ENCODE measurements at regions not wholly inside any gene's neighbourhood (a gene's known extent, or its start where the extent isn't known, plus 50 kb on each side); places are given as distances from the start of the nearest gene placed in this dataset.

- TF ChIP-seq CTCF (IDR thresholded peaks at IDR 0.05; ENCODE audit: control insufficient read depth, extremely low read depth, insufficient read depth), result no peak
- no peak overlapping the region for H3K4me3 ChIP-seq (ENCODE audit: low read depth, low read length)
- DNase-seq (ENCODE audit: low read depth), result no peak
Measured at GRCh38 chr1:38221006-38221649, 174.5 kb upstream of the POU3F1 start.

GRCh38 chr1:38217316-38217715 is 170.7 kb upstream of the POU3F1 start:
- DNase-seq (ENCODE audit: low read depth), result no peak
- TF ChIP-seq CTCF (IDR thresholded peaks at IDR 0.05; ENCODE audit: control insufficient read depth, extremely low read depth, insufficient read depth), result no peak
- no peak overlapping the region for H3K4me3 ChIP-seq (ENCODE audit: low read depth, low read length)

- no peak overlapping the region for H3K4me3 ChIP-seq (ENCODE audit: low read depth, low read length)
- no peak for TF ChIP-seq CTCF (IDR thresholded peaks at IDR 0.05; ENCODE audit: control insufficient read depth, extremely low read depth, insufficient read depth)
- no peak for DNase-seq (ENCODE audit: low read depth)
Measured at GRCh38 chr1:38213646-38214434, 167.2 kb upstream of the POU3F1 start.

GRCh38 chr1:38210895-38211177 is 164.2 kb upstream of the POU3F1 start:
- DNase-seq (ENCODE audit: low read depth), result no peak

GRCh38 chr1:38210021-38210894 is 163.7 kb upstream of the POU3F1 start:
- H3K4me3 ChIP-seq (ENCODE audit: low read depth, low read length), result no peak overlapping the region
- no peak for TF ChIP-seq CTCF (IDR thresholded peaks at IDR 0.05; ENCODE audit: control insufficient read depth, extremely low read depth, insufficient read depth)
- no peak for DNase-seq (ENCODE audit: low read depth)

More at GRCh38 chr1:38210895-38211177, 164.2 kb upstream of the POU3F1 start:
- no peak overlapping the region for H3K4me3 ChIP-seq (ENCODE audit: low read depth, low read length)
- TF ChIP-seq CTCF (IDR thresholded peaks at IDR 0.05; ENCODE audit: control insufficient read depth, extremely low read depth, insufficient read depth), result no peak

GRCh38 chr1:38208716-38209632 is 162.4 kb upstream of the POU3F1 start:
- no peak for TF ChIP-seq CTCF (IDR thresholded peaks at IDR 0.05; ENCODE audit: control insufficient read depth, extremely low read depth, insufficient read depth)
- no peak overlapping the region for H3K4me3 ChIP-seq (ENCODE audit: low read depth, low read length)
- no peak for DNase-seq (ENCODE audit: low read depth)
